ENCODE measurements at regions not wholly inside any gene's neighbourhood (a gene's known extent, or its start where the extent isn't known, plus 50 kb on each side); places are given as distances from the start of the nearest gene placed in this dataset.

GRCh38 chr22:44610071-44610470 lies 91.9 kb upstream of the PRR5 start:
- TF ChIP-seq CTCF (IDR thresholded peaks at IDR 0.05; ENCODE audit: extremely low read depth, low read depth, low read length): no peak
- H3K36me3 ChIP-seq (ENCODE audit: insufficient read depth, low read length): no peaks in the 10 kb centered on the region
- H3K27me3 ChIP-seq (ENCODE audit: insufficient read depth, low read length): peaks cover 10% of the 10 kb centered on the region
- peaks cover 9% of the 10 kb centered on the region for H3K9me3 ChIP-seq (ENCODE audit: low read depth, low read length)
- H3K4me1 ChIP-seq (ENCODE audit: insufficient read depth, low read length): no peaks in the 10 kb centered on the region
- H3K4me2 ChIP-seq (ENCODE audit: insufficient read depth, low read length): no peak overlapping the region
- no peak overlapping the region for H3K27ac ChIP-seq (ENCODE audit: low read depth, low read length)
- H4K20me1 ChIP-seq (ENCODE audit: insufficient read depth, low read length): no peaks in the 10 kb centered on the region
- no peak for DNase-seq (ENCODE audit: insufficient read length, low spot score, missing footprints)
- H3K4me3 ChIP-seq (ENCODE audit: insufficient read depth, low read length): no peak overlapping the region
- H2AFZ ChIP-seq (ENCODE audit: low read length): no peak overlapping the region
- no peaks in the 10 kb centered on the region for H3K79me2 ChIP-seq (ENCODE audit: insufficient read depth, low read length)

DNA sequence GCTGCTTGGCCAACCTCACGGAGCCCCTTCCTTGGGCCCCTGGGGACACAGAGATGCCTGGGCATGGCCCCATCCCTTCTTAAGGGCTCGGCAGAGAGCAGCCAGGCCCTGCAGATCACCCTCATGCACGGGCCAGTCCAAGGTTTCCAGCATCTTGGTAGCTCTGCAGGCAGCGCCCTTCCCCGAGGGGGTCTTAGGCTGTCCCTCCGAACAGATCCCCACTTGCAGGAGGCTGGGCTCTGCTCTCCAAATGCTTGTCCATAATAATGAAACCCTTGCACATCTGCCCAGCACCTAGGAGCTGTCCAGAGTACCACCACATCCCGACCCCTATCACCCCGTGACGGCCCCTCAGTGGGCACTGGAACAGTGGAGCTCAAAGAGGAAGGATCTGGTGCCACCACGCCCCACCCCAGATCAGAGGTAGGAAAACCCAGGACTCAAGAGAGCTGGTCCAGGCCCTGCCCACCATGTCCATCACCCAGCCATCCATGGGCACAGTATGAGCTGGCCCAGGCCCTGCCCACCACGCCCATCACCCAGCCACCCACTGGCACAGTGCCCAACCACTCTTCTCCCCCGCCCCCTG lies 92.5 kb upstream of the PRR5 start:
- Histone ChIP-seq H3K4me2 (ENCODE audit: insufficient read depth, low read length) (no peak overlapping the region), H3K27me3 (ENCODE audit: insufficient read depth, low read length) (peaks cover 12% of the 10 kb centered on the region), H4K20me1 (ENCODE audit: insufficient read depth, low read length) (no peaks in the 10 kb centered on the region), H3K27ac (ENCODE audit: low read depth, low read length) (no peak overlapping the region), H3K4me1 (ENCODE audit: insufficient read depth, low read length) (no peaks in the 10 kb centered on the region), H3K9me3 (ENCODE audit: low read depth, low read length) (peaks cover 6% of the 10 kb centered on the region), H3K36me3 (ENCODE audit: insufficient read depth, low read length) (no peaks in the 10 kb centered on the region), H2AFZ (ENCODE audit: low read length) (no peak overlapping the region), H3K79me2 (ENCODE audit: insufficient read depth, low read length) (no peaks in the 10 kb centered on the region), H3K4me3 (ENCODE audit: insufficient read depth, low read length) (no peak overlapping the region)
- no peak for DNase-seq (ENCODE audit: insufficient read length, low spot score, missing footprints)
- no peak for TF ChIP-seq CTCF (IDR thresholded peaks at IDR 0.05; ENCODE audit: extremely low read depth, low read depth, low read length)

DNA sequence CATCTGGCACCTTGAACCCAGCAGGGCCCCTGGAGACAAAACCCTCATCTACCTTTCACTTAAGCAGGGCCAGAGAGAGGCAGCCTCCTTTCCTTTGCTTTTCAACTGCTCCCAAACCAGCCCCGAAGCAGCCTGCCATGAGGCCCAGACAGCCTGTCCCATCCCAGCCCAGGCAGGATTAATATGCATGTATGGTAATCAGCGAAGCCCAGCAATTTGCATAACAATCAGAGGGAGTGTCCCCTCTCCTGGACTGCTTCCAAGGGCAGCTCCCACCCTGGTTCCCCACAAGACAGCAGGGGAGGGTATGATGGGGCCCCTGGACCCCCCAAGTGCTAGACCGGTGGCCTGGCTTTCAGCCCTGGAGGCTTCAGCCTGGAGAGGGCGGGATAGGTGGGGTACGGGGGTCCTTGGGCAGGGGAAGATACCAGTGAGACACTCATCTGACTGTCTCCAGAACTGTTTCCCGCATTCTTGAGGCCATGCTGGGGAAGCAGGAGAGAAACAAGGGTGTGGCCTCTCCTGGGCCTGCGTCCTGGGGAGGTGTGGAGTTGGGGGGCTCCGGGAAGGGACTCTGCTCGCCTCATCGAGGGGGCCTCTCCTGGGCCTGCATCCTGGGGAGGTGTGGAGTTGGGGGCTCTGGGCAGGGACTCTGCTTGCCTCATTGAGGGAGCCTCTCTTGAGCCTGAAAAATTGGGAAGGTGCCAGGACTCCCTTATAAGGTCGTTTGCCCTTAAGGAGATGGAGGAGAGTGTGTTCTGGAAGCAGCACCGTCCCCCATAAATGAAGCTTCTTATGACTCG lies 93.2 kb upstream of the PRR5 start:
- H4K20me1 ChIP-seq (ENCODE audit: insufficient read depth, low read length): no peaks in the 10 kb centered on the region
- peaks cover 6% of the 10 kb centered on the region for H3K9me3 ChIP-seq (ENCODE audit: low read depth, low read length)
- H2AFZ ChIP-seq (ENCODE audit: low read length): no peak overlapping the region
- peaks cover 14% of the 10 kb centered on the region for H3K27me3 ChIP-seq (ENCODE audit: insufficient read depth, low read length)
- no peak overlapping the region for H3K4me3 ChIP-seq (ENCODE audit: insufficient read depth, low read length)
- H3K79me2 ChIP-seq (ENCODE audit: insufficient read depth, low read length): no peaks in the 10 kb centered on the region
- no peak overlapping the region for H3K27ac ChIP-seq (ENCODE audit: low read depth, low read length)
- H3K36me3 ChIP-seq (ENCODE audit: insufficient read depth, low read length): no peaks in the 10 kb centered on the region
- no peaks in the 10 kb centered on the region for H3K4me1 ChIP-seq (ENCODE audit: insufficient read depth, low read length)
- no peak for DNase-seq (ENCODE audit: insufficient read length, low spot score, missing footprints)
- no peak overlapping the region for H3K4me2 ChIP-seq (ENCODE audit: insufficient read depth, low read length)
- no peak for TF ChIP-seq CTCF (IDR thresholded peaks at IDR 0.05; ENCODE audit: extremely low read depth, low read depth, low read length)

DNA sequence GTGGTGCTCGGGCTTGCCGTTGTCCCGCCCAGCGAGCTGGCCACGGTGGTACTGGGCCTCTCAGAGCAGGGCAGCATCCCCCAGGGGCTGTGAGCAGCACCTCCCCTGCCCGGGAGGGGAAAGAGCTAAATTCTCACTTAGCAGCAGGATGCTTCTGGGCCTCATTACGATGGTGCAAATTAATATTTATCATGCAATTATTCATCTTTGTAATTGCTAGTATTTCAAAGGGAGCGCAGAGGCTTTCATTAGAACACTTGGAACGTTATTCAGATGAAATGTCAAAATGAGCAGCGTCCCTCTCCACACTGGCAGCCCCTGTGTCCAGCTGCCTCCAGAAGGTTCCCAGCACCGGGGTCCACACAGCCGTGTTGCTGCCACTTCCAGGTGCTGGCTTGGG lies 95.9 kb upstream of the PRR5 start:
- Histone ChIP-seq H2AFZ (ENCODE audit: low read length) (no peak overlapping the region), H3K9me3 (ENCODE audit: low read depth, low read length) (no peaks in the 10 kb centered on the region), H3K36me3 (ENCODE audit: insufficient read depth, low read length) (no peaks in the 10 kb centered on the region), H3K4me1 (ENCODE audit: insufficient read depth, low read length) (no peaks in the 10 kb centered on the region), H3K27me3 (ENCODE audit: insufficient read depth, low read length) (peaks cover 14% of the 10 kb centered on the region), H4K20me1 (ENCODE audit: insufficient read depth, low read length) (no peaks in the 10 kb centered on the region), H3K4me2 (ENCODE audit: insufficient read depth, low read length) (no peak overlapping the region), H3K4me3 (ENCODE audit: insufficient read depth, low read length) (no peak overlapping the region), H3K79me2 (ENCODE audit: insufficient read depth, low read length) (no peaks in the 10 kb centered on the region), H3K27ac (ENCODE audit: low read depth, low read length) (no peak overlapping the region)
- peak; percentile 6 for DNase-seq (ENCODE audit: insufficient read length, low spot score, missing footprints)
- no peak for TF ChIP-seq CTCF (IDR thresholded peaks at IDR 0.05; ENCODE audit: extremely low read depth, low read depth, low read length)

All from osteoblast (primary cell).